ENCODE measurements at regions not wholly inside any gene's neighbourhood (a gene's known extent, or its start where the extent isn't known, plus 50 kb on each side); places are given as distances from the start of the nearest gene placed in this dataset.

GRCh38 chr3:193884652-193885051, 251.3 kb upstream of the HES1 start:
- no peak overlapping the region for H3K4me2 ChIP-seq (ENCODE audit: insufficient read depth, insufficient read length, low read length)
- no peaks in the 10 kb centered on the region; the same call in 1 of the 2 replicates for H3K4me1 ChIP-seq (ENCODE audit: insufficient read depth, low read length)
- no peak overlapping the region for H4K5ac ChIP-seq (ENCODE audit: insufficient read length, low read depth, low read length)
- no peak overlapping the region for H2AFZ ChIP-seq (ENCODE audit: low read length)
- no peaks in the 10 kb centered on the region for H4K20me1 ChIP-seq (ENCODE audit: control insufficient read depth, insufficient read depth, insufficient read length)
- no peak overlapping the region for H3K27ac ChIP-seq (ENCODE audit: insufficient read length, low read depth, low read length)
- H3K9me3 ChIP-seq (ENCODE audit: control insufficient read depth, low read depth, low read length) = no peaks in the 10 kb centered on the region
- no peaks in the 10 kb centered on the region for H3K23me2 ChIP-seq (ENCODE audit: insufficient read length, low read depth, low read length, poor library complexity, severe bottlenecking)
- no peak overlapping the region for H3K14ac ChIP-seq (ENCODE audit: insufficient read depth, low read length)
- no peak overlapping the region for H3T11ph ChIP-seq (ENCODE audit: low read length)
- no peak overlapping the region for H4K8ac ChIP-seq (replicated peaks; ENCODE audit: insufficient read length, low read depth, low read length)
- H2BK20ac ChIP-seq (ENCODE audit: low read depth, low read length, poor library complexity, severe bottlenecking) = no peak overlapping the region
- no peak overlapping the region for H2BK15ac ChIP-seq (ENCODE audit: low read depth, low read length)
- H2BK120ac ChIP-seq (ENCODE audit: low read depth, low read length, poor library complexity, severe bottlenecking) = no peak overlapping the region
- Mint-ChIP-seq H3K36me3 (ENCODE audit: insufficient read depth in 1 of 3, low read depth in 3 of 3) (peaks cover 0 to 6% (median 0%) of the 10 kb centered on the region in 3 experiments; a peak in 1 of 7 replicates), H3K4me1 (peaks cover 15 to 16% of the 10 kb centered on the region in 2 experiments), H3K27ac (no peak overlapping the region), H3K9me3 (peaks cover 2 to 6% of the 10 kb centered on the region in 2 experiments; a peak in 4 of 5 replicates), H3K4me3 (no peak overlapping the region), H3K27me3 (ENCODE audit: low read depth) (peaks cover 17% of the 10 kb centered on the region)
- TF ChIP-seq CTCF (conservative IDR thresholded peaks at IDR 0.05) = no peak
- H3K56ac ChIP-seq (ENCODE audit: insufficient read length, low read depth, low read length) = no peak overlapping the region
- WGBS (ENCODE audit: extremely low coverage, insufficient read length, low lambda C conversion rate) = no CpG with 5 or more reads among the region's 4 CpGs
- no peak overlapping the region for H3K23ac ChIP-seq (ENCODE audit: insufficient read length, low read depth, low read length)
- H3K79me2 ChIP-seq (ENCODE audit: insufficient read depth, low read length) = no peaks in the 10 kb centered on the region
- H3K4ac ChIP-seq (ENCODE audit: low read depth, low read length) = no peak overlapping the region
- H2BK5ac ChIP-seq (ENCODE audit: insufficient read length, low read length) = no peak overlapping the region
- no peak for DNase-seq
- no peaks in the 10 kb centered on the region for H3K79me1 ChIP-seq (ENCODE audit: insufficient read depth, low read depth, low read length, poor library complexity, severe bottlenecking)
- H4K91ac ChIP-seq (ENCODE audit: insufficient read length, low read depth, low read length) = no peak overlapping the region
- no peak overlapping the region for H2AK5ac ChIP-seq (ENCODE audit: insufficient read length, low read length)
- H2BK12ac ChIP-seq (ENCODE audit: insufficient read length, low read depth, low read length) = no peak overlapping the region
- no peak overlapping the region for H3K18ac ChIP-seq (ENCODE audit: insufficient read length, low read depth, low read length)
- no peaks in the 10 kb centered on the region; the same call in none of the 2 replicates for H3K27me3 ChIP-seq (ENCODE audit: insufficient read depth, low read length)
- H3K9ac ChIP-seq (ENCODE audit: extremely low read depth, insufficient read length, low read length) = no peak overlapping the region

Measured in H9 (cell line).